Natural killer cell (primary cell): ENCODE measurements at regions not wholly inside any gene's neighbourhood (a gene's known extent, or its start where the extent isn't known, plus 50 kb on each side); places are given as distances from the start of the nearest gene placed in this dataset.

Source experiments
- ATAC-seq, 3 donors: fragments of 150-1000 bp in 2 of 3; fragments of 200-7000 bp in 1 of 3; cut with Tn5 transposase; 1 replicate in 1 of 3; 2 replicates in 2 of 3; pipeline ENCODE4 v1.10.0; 2021; ENCODE audit warnings: mild to moderate bottlenecking in 2 of 3, moderate library complexity in 2 of 3
- DNase-seq, 2 donors: peaks; one replicate each; pipeline versions ENCODE4 v3.0.0 to v3.0.0-alpha.2; 2013 to 2021; ENCODE audit warnings: mixed read lengths in 1 of 2
- H3K27ac ChIP-seq: one replicate; pipeline ENCODE4 v1.5.1; 2013; ENCODE audit warnings: mild to moderate bottlenecking, low read length
- H3K27me3 ChIP-seq: one replicate; pipeline ENCODE4 v1.6.1; 2013; ENCODE audit warnings: low read length; ENCODE audit not compliant: control insufficient read depth, insufficient read depth
- H3K36me3 ChIP-seq: one replicate; pipeline ENCODE4 v1.6.1; 2013; ENCODE audit warnings: low read length; ENCODE audit not compliant: control insufficient read depth, insufficient read depth
- H3K4me1 ChIP-seq: one replicate; pipeline ENCODE4 v1.6.1; 2013; ENCODE audit warnings: low read length; ENCODE audit not compliant: control insufficient read depth, insufficient read depth
- H3K4me3 ChIP-seq: one replicate; pipeline ENCODE4 v1.5.1; 2013; ENCODE audit warnings: low read length
- H3K9me3 ChIP-seq: one replicate; pipeline ENCODE4 v1.6.1; 2013; ENCODE audit warnings: low read length; ENCODE audit not compliant: control insufficient read depth, insufficient read depth
- H3K27ac Mint-ChIP-seq, 2 donors: one replicate each; pipeline ENCODE4 v1.8.0; 2022; ENCODE audit warnings: mild to moderate bottlenecking in 2 of 2, mixed read lengths in 2 of 2, moderate library complexity in 1 of 2
- H3K27me3 Mint-ChIP-seq, 2 donors: one replicate each; pipeline ENCODE4 v1.8.0; 2022; ENCODE audit warnings: low read depth in 2 of 2, mixed read lengths in 2 of 2
- H3K36me3 Mint-ChIP-seq: one replicate; pipeline ENCODE4 v1.8.0; 2022; ENCODE audit warnings: mixed read lengths
- H3K4me1 Mint-ChIP-seq, 2 donors: one replicate each; pipeline ENCODE4 v1.8.0; 2022; ENCODE audit warnings: mixed read lengths in 2 of 2
- H3K4me3 Mint-ChIP-seq: one replicate; pipeline ENCODE4 v1.8.0; 2022; ENCODE audit warnings: mild to moderate bottlenecking, moderate library complexity, mixed read lengths
- H3K9me3 Mint-ChIP-seq, 2 donors: one replicate each; pipeline ENCODE4 v1.8.0; 2022; ENCODE audit warnings: mixed read lengths in 2 of 2
- WGBS: methylation state at CpG from one replicate; pipeline ENCODE4 v1.1.7; 2013; ENCODE audit warnings: missing lambda C conversion rate; ENCODE audit not compliant: insufficient coverage; 5-methylcytosine and 5-hydroxymethylcytosine counted together
- intact Hi-C: fragments of 100-400 bp; cut with micrococcal nuclease; formaldehyde crosslinking; loops from one replicate; pipeline ENCODE4 v1.14.2; 2022
- TF ChIP-seq, protein P1 (sequence below): fragments of 200-600 bp; IDR thresholded peaks from one replicate; pipeline ENCODE4 v1.8.0; 2022; ENCODE audit warnings: antibody characterized with exemption

DNA sequence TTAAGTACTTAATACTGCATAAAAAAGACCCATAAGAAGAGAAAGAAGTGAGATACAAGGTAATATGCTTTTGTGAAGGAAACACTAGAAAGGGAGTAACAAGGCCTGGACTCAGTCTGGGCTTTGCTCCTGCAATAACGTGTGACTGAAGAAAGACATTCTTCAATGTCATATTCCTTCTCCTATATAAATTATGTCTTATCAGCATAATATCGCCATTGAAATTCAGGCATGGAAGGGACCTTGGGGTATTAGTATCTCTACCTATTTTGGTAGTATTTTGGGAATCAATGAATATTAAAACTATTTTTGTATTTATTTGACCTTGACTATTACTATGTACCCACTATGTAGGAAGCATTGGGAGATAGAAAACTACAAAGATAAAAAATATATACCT is 62.2 kb upstream of the GIMD1 start:
- no peak for ATAC-seq

DNA sequence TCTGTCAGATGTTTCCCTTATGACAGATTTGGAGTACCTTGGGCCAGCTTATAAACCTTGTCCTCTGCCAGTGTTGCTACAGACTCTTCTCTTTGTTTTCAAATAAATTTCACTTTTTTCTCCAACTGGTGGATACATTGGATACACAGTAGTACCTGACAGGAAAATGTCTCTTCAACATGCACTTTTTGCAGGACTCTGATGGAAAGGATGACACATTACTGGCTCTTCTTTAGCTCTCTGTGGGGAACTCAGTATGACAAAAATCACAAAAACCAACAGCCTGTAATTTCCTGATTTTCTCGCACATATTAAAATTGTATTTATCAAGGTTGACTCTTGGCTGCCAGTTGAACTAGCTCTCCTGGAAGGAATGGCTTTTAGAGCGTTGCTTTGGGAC is 61.3 kb upstream of the GIMD1 start:
- no peaks in the 10 kb centered on the region for H3K36me3 ChIP-seq
- no peaks in the 10 kb centered on the region for H3K9me3 ChIP-seq
- Mint-ChIP-seq H3K36me3 (no peaks in the 10 kb centered on the region), H3K9me3 (peaks cover 0 to 7% of the 10 kb centered on the region in 2 donors), H3K27ac (no peak overlapping the region), H3K27me3 (no peaks in the 10 kb centered on the region), H3K4me1 (no peaks in the 10 kb centered on the region), H3K4me3 (no peak overlapping the region)
- DNase-seq: no peak
- H3K27me3 ChIP-seq: no peaks in the 10 kb centered on the region
- H3K27ac ChIP-seq: no peak overlapping the region
- H3K4me1 ChIP-seq: no peaks in the 10 kb centered on the region
- ATAC-seq: no peak
- intact Hi-C loops: no loop called here
- H3K4me3 ChIP-seq: no peak overlapping the region
- TF ChIP-seq, protein P1, sequence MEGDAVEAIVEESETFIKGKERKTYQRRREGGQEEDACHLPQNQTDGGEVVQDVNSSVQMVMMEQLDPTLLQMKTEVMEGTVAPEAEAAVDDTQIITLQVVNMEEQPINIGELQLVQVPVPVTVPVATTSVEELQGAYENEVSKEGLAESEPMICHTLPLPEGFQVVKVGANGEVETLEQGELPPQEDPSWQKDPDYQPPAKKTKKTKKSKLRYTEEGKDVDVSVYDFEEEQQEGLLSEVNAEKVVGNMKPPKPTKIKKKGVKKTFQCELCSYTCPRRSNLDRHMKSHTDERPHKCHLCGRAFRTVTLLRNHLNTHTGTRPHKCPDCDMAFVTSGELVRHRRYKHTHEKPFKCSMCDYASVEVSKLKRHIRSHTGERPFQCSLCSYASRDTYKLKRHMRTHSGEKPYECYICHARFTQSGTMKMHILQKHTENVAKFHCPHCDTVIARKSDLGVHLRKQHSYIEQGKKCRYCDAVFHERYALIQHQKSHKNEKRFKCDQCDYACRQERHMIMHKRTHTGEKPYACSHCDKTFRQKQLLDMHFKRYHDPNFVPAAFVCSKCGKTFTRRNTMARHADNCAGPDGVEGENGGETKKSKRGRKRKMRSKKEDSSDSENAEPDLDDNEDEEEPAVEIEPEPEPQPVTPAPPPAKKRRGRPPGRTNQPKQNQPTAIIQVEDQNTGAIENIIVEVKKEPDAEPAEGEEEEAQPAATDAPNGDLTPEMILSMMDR: no peak
- WGBS: 80% methylated on average over 2 of the region's 2 CpGs

More for the DNA sequence above, 62.2 kb upstream of the GIMD1 start:
- TF ChIP-seq, protein P1: no peak
- no peaks in the 10 kb centered on the region for H3K36me3 ChIP-seq
- Mint-ChIP-seq H3K9me3 (peaks cover 0 to 7% of the 10 kb centered on the region in 2 donors), H3K36me3 (no peaks in the 10 kb centered on the region), H3K27ac (no peak overlapping the region), H3K4me1 (no peaks in the 10 kb centered on the region), H3K4me3 (no peak overlapping the region), H3K27me3 (no peaks in the 10 kb centered on the region)
- no peaks in the 10 kb centered on the region for H3K4me1 ChIP-seq
- no peaks in the 10 kb centered on the region for H3K9me3 ChIP-seq
- no CpG with 5 or more reads among the region's 2 CpGs for WGBS
- no peak for DNase-seq
- H3K27me3 ChIP-seq: no peaks in the 10 kb centered on the region
- no peak overlapping the region for H3K4me3 ChIP-seq
- no peak overlapping the region for H3K27ac ChIP-seq
- intact Hi-C loops: no loop called here

DNA sequence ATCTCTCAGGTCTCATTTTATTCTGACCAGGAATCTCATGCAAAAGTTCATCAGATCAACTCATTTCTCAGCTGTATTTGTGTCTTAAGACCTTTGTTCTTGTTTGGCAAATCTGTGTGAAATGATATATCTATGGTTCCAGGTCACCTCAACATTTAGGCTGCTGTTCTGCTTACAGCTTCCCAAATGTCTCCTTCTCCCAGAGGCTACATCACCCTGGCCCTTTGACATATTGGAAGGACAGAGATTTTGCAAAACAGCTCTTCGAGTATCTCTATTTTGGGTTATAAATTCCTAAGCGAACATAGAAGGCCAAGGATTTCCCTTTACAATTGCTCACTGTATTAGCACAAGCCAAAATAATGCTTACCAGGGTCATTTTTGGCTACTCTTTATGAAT is 57.5 kb upstream of the GIMD1 start:
- 73% methylated on average over 2 of the region's 2 CpGs for WGBS
- H3K27me3 ChIP-seq: no peaks in the 10 kb centered on the region
- DNase-seq (no peak), ATAC-seq (no peak)
- intact Hi-C loops: no loop called here
- H3K4me3 ChIP-seq: no peak overlapping the region
- H3K27ac ChIP-seq: no peak overlapping the region
- H3K9me3 Mint-ChIP-seq: peaks cover 2 to 3% of the 10 kb centered on the region in 2 donors
- no peaks in the 10 kb centered on the region for H3K27me3 Mint-ChIP-seq
- no peaks in the 10 kb centered on the region for H3K36me3 ChIP-seq
- no peak overlapping the region for H3K4me3 Mint-ChIP-seq
- no peaks in the 10 kb centered on the region for H3K9me3 ChIP-seq
- no peak overlapping the region for H3K27ac Mint-ChIP-seq
- H3K4me1 ChIP-seq: no peaks in the 10 kb centered on the region
- no peaks in the 10 kb centered on the region for H3K4me1 Mint-ChIP-seq
- H3K36me3 Mint-ChIP-seq: no peaks in the 10 kb centered on the region
- TF ChIP-seq, protein P1: no peak

DNA sequence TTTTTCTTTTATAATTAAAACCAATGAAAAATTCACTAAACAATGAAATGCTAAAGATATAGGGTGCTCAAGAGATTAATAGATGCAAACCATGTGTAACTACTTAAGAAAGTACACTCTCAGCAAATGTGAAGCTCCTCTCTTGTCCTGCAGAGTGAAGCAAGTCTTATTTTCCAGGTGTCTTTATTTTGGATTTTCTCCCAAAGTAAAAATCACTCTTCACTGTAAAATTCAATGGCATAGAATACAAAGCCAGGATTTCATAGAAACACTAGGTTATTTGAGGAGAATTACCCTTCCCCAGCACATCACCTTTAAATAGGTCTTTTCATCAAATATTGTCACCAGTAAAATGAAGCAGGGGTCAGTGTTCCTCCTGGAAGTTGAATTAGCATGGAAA is 57.0 kb upstream of the GIMD1 start:
- DNase-seq: no peak
- intact Hi-C loops: no loop called here

More for the DNA sequence above, 57.0 kb upstream of the GIMD1 start:
- H3K4me1 ChIP-seq: no peaks in the 10 kb centered on the region
- no peak overlapping the region for H3K27ac ChIP-seq
- H3K4me3 ChIP-seq: no peak overlapping the region
- TF ChIP-seq, protein P1: no peak
- H3K36me3 ChIP-seq: no peaks in the 10 kb centered on the region
- no peaks in the 10 kb centered on the region for H3K9me3 ChIP-seq
- no peaks in the 10 kb centered on the region for H3K36me3 Mint-ChIP-seq
- H3K4me3 Mint-ChIP-seq: no peak overlapping the region
- H3K27me3 ChIP-seq: no peaks in the 10 kb centered on the region
- no peak overlapping the region for H3K27ac Mint-ChIP-seq
- H3K4me1 Mint-ChIP-seq: no peaks in the 10 kb centered on the region
- H3K27me3 Mint-ChIP-seq: no peaks in the 10 kb centered on the region
- H3K9me3 Mint-ChIP-seq: peaks cover 2 to 3% of the 10 kb centered on the region in 2 donors
- ATAC-seq: no peak
